ENCODE measurements at regions not wholly inside any gene's neighbourhood (a gene's known extent, or its start where the extent isn't known, plus 50 kb on each side); places are given as distances from the start of the nearest gene placed in this dataset.

DNA sequence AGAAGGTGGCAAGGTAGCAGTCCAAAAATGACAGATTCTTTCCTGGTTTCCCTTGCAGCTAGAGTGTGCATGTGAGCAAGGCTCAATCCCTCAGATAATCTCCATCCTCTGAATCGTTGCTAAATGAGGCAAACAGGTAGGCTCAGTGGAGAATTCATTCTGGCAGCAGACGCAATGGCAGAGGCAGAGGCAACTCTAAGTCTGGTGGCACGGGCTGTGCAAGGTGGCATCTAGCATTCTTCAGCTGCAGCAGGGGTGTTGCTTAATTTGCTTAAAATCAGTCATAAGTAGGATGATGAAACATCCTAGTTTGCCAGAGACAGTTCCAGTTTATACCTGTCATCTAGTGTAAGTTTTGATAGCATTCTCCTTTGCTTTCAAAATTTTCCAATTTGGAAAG, 391.1 kb upstream of the MEX3C start:
- CTCF ChIA-PET = no interaction called here
- Histone ChIP-seq H3K27me3 (ENCODE audit: insufficient read depth, low read length) (no peaks in the 10 kb centered on the region), H3K4me3 (replicated peaks in 1 of 2; ENCODE audit: low read depth in 1 of 2, low read length in 2 of 2) (no peak overlapping the region), H3K36me3 (ENCODE audit: control insufficient read depth in 1 of 2, insufficient read depth in 2 of 2, low read length in 2 of 2) (no peaks in the 10 kb centered on the region), H2AFZ (ENCODE audit: low read depth, low read length, poor library complexity, severe bottlenecking) (no peak overlapping the region), H3K27ac (ENCODE audit: low read depth, low read length) (no peak overlapping the region), H3K9me2 (ENCODE audit: insufficient read depth) (no peaks in the 10 kb centered on the region), H3K9ac (ENCODE audit: low read length) (no peak overlapping the region), H4K20me1 (ENCODE audit: insufficient read depth) (no peaks in the 10 kb centered on the region), H3K4me2 (ENCODE audit: low read length) (no peak overlapping the region), H3K9me3 (ENCODE audit: control insufficient read depth in 1 of 2, insufficient read depth in 1 of 2, low read depth in 1 of 2, low read length in 2 of 2) (no peaks in the 10 kb centered on the region; a peak in 1 of 4 replicates), H3K79me2 (ENCODE audit: insufficient read depth, low read length) (no peaks in the 10 kb centered on the region), H3K4me1 (ENCODE audit: control insufficient read depth in 1 of 2, insufficient read depth in 2 of 2, low read length in 2 of 2) (no peaks in the 10 kb centered on the region)
- POLR2A ChIA-PET = interaction anchor here (0.7 kb wide), 1 partner anchor 313 kb away, joined by 3 read pairs; no protein-coding TSS in a partner anchor
- intact Hi-C loops (cut with micrococcal nuclease) = no loop called here
- BruUV-seq (replicated peaks) = no TSS peak
- RAD21 ChIA-PET (ENCODE audit: low non-redundant PET in 1 of 2, low total read pairs in 2 of 2, uncharacterized antibody in 2 of 2, unreplicated experiment in 2 of 2) = no interaction called here
- TF ChIP-seq ZFX (IDR thresholded peaks at IDR 0.05) (no peak), CBX3 (IDR thresholded peaks at IDR 0.05; ENCODE audit: low read depth) (no peak), POLR2AphosphoS5 (IDR thresholded peaks at IDR 0.05; ENCODE audit: low read depth, low read length) (no peak), EZH2 (IDR thresholded peaks at IDR 0.05) (no peak), TCF7L2 (IDR thresholded peaks at IDR 0.05; ENCODE audit: borderline replicate concordance, extremely low read depth, insufficient read depth, insufficient read length) (no peak), ZNF274 (IDR thresholded peaks at IDR 0.05; ENCODE audit: low read depth, low read length) (no peak), YY1 (IDR thresholded peaks at IDR 0.05; ENCODE audit: extremely low read depth, insufficient replicate concordance, low read depth, low read length) (no peak)
- TF ChIP-seq, protein P1, sequence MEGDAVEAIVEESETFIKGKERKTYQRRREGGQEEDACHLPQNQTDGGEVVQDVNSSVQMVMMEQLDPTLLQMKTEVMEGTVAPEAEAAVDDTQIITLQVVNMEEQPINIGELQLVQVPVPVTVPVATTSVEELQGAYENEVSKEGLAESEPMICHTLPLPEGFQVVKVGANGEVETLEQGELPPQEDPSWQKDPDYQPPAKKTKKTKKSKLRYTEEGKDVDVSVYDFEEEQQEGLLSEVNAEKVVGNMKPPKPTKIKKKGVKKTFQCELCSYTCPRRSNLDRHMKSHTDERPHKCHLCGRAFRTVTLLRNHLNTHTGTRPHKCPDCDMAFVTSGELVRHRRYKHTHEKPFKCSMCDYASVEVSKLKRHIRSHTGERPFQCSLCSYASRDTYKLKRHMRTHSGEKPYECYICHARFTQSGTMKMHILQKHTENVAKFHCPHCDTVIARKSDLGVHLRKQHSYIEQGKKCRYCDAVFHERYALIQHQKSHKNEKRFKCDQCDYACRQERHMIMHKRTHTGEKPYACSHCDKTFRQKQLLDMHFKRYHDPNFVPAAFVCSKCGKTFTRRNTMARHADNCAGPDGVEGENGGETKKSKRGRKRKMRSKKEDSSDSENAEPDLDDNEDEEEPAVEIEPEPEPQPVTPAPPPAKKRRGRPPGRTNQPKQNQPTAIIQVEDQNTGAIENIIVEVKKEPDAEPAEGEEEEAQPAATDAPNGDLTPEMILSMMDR (IDR thresholded peaks at IDR 0.05 in 2 of 3, conservative IDR thresholded peaks at IDR 0.05 in 1 of 3; ENCODE audit: borderline replicate concordance in 1 of 3, insufficient read depth in 1 of 3, low read depth in 2 of 3, low read length in 2 of 3) = no peak
- TF ChIP-seq, protein P2, sequence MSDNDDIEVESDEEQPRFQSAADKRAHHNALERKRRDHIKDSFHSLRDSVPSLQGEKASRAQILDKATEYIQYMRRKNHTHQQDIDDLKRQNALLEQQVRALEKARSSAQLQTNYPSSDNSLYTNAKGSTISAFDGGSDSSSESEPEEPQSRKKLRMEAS (IDR thresholded peaks at IDR 0.05) = no peak
- no peak for ATAC-seq
- no peak for DNase-seq (ENCODE audit: low read depth, low spot score)

Measured in HCT116 (cell line).